GM12872 (cell line): ENCODE measurements at regions not wholly inside any gene's neighbourhood (a gene's known extent, or its start where the extent isn't known, plus 50 kb on each side); places are given as distances from the start of the nearest gene placed in this dataset.

Experiments
- CTCF ChIP-seq: IDR thresholded peaks from 3 replicates; pipeline ENCODE4 v1.5.1; 2011; ENCODE audit warnings: low read depth, mild to moderate bottlenecking, low read length, moderate library complexity; ENCODE audit not compliant: insufficient read depth

GRCh38 chr6:157770946-157771345 is 52.1 kb upstream of the SNX9 start:
- no peak for TF ChIP-seq CTCF

- no peak for TF ChIP-seq CTCF
Observed at GRCh38 chr6:157772820-157773219, 50.2 kb upstream of the SNX9 start.
